ENCODE measurements at regions not wholly inside any gene's neighbourhood (a gene's known extent, or its start where the extent isn't known, plus 50 kb on each side); places are given as distances from the start of the nearest gene placed in this dataset.

DNA sequence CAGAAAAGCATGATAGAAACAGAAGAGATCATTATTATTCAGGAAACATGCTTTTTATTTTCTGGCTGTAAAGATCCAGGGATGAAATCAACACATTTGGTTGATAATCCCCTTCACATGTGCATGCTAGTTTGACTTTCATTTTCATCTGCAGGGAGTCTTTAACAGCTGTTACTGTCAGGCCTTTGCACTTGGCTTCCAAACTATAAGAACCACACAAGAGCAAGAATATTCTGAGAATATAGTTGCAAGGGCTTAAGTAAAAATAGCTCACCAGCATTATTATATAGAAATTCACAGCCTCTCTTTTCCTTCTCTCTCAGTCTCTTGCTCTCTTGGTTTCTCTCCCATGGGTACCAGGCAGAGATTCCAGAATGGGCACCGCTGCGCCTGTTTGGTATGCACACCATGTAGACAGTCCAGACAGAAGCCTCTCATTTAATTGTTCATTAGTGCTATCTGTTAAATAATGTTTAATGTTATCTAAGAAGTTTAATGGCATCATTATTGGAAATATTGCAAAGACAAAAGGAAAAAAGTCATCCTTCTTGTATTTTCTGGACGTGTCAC lies 622.3 kb upstream of the PLXNA2 start:
- no peak for DNase-seq

- no peak for DNase-seq
These were observed 624.4 kb upstream of the PLXNA2 start for GRCh38 chr1:208868554-208868953.

- no peak for DNase-seq
These were observed 630.7 kb upstream of the PLXNA2 start for GRCh38 chr1:208874915-208875314.

DNA sequence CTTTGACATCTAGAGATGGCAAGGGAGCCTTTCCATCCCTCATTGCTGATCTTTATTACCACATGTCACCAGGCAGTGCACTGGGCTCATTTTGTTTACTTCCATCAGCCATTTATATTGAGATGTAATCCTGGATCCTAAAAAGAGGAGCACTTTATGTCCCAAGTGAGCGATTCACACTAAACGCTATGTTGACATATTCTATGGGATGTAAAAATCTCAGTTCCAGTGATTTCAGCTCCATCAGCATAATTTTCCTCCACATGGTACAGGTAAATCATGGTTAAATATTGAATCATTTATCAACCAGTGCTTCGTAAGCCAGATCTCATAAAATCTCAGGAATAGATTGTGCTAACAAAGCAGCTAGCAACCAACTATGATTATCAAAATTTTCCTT lies 634.8 kb upstream of the PLXNA2 start:
- no peak for DNase-seq

GRCh38 chr1:208880433-208881100 lies 636.4 kb upstream of the PLXNA2 start:
- DNase-seq = no peak

- DNase-seq = no peak
These were observed 640.9 kb upstream of the PLXNA2 start for GRCh38 chr1:208885060-208885459.

DNA sequence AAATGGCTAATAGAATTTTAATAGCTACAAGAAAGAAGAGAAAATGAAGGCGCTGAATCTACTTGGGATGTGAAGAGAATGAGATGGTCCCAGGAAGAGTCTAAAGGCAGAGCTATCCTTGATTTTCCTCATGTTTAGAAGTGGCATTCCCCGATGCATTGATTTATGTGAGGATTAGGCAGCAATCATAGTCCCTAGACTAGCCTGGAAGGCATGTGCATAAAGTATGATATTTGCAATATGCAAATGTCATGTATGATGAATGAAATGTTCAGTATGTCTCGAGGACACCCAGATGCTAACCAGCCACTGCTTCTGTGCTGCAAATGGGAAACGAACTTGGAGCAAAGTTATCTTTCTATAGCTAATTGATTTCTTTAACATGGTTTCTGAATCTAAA lies 641.5 kb upstream of the PLXNA2 start:
- no peak for DNase-seq

DNA sequence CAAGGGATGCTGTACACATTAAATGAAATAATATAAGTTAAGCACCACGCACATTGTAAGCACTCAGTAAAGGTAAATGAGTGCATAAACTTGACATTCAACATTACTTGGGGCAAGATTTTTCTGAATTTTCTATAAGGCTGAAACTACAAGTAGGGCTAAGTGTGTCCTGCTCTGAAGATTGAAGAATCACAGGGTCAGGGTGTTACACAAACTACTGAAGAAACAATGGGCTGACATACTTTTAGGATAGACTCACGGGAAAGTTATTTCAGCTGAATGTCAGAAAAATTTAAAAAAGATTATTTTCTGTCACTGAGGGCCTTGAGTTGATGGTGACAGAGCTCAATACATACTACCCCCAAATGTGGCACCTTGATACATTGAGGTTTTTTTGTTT lies 644.2 kb upstream of the PLXNA2 start:
- no peak for DNase-seq

GRCh38 chr1:208892147-208892546 lies 648.0 kb upstream of the PLXNA2 start:
- no peak for DNase-seq

DNA sequence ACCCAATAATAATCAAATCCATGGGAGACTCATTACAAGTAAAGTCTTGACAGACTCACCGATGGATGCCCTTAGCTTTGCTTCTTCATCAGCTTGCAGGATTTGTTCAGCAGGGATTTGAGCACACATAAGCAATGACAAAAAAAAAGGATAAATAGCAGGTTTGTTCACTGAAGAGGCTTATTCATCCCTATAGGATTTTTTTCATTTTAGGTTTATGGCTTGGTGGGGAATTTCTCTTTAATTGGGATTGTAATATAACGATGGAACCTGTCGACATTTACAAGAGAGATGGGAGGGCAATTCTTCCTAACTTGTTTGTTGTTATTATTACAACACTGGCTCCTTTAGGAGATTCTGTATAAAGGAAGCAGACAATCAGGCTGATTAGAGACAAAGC lies 649.1 kb upstream of the PLXNA2 start:
- no peak for DNase-seq

GRCh38 chr1:208895181-208895580 lies 651.0 kb upstream of the PLXNA2 start:
- DNase-seq = no peak

DNA sequence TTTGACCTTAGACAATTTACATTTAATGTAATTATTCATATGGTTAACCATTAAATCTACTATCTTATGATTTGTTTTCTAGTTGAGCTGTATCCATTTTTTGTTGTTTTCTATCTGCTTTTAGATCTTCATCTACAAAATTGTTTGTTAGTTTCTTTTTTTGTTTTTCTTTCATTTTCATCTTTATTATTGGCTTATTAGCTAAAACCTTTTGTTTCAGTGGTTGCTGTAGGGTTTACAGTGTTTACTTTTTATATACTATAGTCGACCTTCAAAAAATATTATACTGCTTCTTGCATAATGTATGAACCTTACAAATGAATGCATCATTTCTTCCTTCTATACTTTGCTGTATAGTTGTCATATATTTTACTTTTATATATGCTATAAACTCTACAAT lies 651.6 kb upstream of the PLXNA2 start:
- DNase-seq = no peak

DNA sequence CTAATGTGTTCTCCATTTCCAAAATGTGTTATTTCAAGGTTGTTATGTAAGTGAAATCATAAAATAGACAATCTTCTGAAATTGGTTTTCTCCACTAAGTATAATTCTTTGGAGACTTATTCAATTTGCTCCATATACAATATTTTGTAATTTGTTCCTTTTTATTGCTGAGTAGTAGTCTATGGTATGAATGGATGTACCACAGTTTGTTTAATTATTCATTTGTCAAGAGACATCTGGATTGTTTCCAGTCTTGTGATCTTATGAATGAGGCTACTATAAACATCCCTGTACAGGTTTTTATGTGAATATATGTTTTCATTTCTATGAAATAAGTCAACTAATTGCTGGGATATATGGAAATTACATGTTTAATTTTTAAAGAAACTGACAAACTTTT lies 652.6 kb upstream of the PLXNA2 start:
- no peak for DNase-seq

- DNase-seq = no peak
These were observed 655.3 kb upstream of the PLXNA2 start for GRCh38 chr1:208899438-208899837.

- DNase-seq = no peak
These were observed 659.2 kb upstream of the PLXNA2 start for GRCh38 chr1:208903251-208903905.

DNA sequence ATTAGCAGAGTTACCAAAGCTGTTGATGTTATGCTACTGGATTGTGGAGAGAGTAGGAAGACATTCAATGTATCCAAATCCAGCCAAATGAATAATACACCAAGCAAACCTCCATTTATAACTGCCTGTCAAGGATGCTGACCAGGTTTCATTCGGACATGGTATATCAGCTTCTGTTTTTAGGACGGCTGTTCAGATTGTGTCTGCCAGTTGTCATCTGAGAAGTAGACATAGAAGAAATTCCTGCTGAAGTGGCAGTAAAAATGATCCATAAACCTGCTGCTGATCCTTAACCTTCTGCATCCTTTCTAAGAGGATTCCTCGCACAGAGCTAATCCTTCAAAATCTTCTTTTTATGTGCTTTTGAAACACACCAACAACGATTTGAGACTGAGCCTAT lies 663.6 kb upstream of the PLXNA2 start:
- no peak for DNase-seq

GRCh38 chr1:208909011-208909984 lies 665.1 kb upstream of the PLXNA2 start:
- DNase-seq = no peak

- DNase-seq = no peak
These were observed 666.0 kb upstream of the PLXNA2 start for GRCh38 chr1:208910161-208910560.

GRCh38 chr1:208917281-208917680 lies 666.2 kb upstream of the CAMK1G start:
- DNase-seq = no peak

- no peak for DNase-seq
These were observed 665.8 kb upstream of the CAMK1G start for GRCh38 chr1:208917723-208918122.

DNA sequence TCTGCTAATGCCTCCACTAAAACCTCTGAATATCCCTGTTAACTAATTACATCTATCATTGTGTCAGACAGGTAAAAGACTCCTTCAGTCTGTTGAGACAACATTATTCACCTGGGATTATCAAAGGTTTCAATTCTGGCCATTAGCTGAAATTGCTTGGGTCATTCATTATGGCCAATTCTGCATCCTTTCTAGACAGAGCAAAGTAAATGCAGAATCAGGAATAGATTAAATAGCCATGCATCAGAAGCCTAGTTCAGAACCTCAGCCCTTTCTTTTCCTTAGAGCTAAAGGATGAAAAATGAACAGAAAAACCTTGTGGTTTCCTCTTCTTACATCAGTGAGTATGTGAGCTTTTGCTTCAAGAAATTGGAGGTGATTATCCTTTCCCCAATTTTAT lies 665.4 kb upstream of the CAMK1G start:
- DNase-seq = no peak

DNA sequence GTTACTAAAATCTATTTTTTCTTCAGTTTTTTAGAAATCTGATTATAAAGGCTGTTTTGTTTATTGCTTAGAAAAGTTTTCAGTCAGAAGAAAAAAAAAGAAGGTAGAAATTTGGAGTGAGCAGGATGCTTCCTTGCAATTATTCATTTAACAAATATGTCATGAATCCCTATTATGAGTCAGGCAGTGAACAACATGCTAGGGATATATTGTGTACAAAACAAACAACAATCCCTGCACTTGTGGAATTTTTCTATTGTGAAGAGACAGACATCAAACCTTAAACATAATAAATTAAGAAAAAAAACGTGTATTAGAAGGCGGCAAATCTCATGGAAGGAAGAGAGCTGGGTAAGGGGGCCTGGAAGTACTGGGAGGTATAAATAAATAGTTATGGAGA lies 664.1 kb upstream of the CAMK1G start:
- DNase-seq = no peak

GRCh38 chr1:208921259-208921658 lies 662.3 kb upstream of the CAMK1G start:
- DNase-seq = no peak
